ENCODE measurements at regions not wholly inside any gene's neighbourhood (a gene's known extent, or its start where the extent isn't known, plus 50 kb on each side); places are given as distances from the start of the nearest gene placed in this dataset.

GRCh38 chr10:30553626-30554439 lies 75.7 kb downstream of the LYZL2 start (continued):
- TF ChIP-seq FOXA3 (CRISPR knock-in tag; conservative IDR thresholded peaks at IDR 0.05 in 1 of 2, IDR thresholded peaks at IDR 0.05 in 1 of 2): peak; percentile 35 to 70; a peak in 3 of 4 replicates
- no peak for TF ChIP-seq NONO (IDR thresholded peaks at IDR 0.05; ENCODE audit: low read depth in 2 of 2, low read length in 1 of 2)
- peak; percentile 65; the same call in 1 of the 2 replicates for TF ChIP-seq ZNF668 (CRISPR knock-in tag; IDR thresholded peaks at IDR 0.05)
- no peak for TF ChIP-seq EHMT2 (IDR thresholded peaks at IDR 0.05)
- TF ChIP-seq ZNF384 (IDR thresholded peaks at IDR 0.05; ENCODE audit: low read depth, low read length): no peak
- TF ChIP-seq ZNF766 (CRISPR knock-in tag; conservative IDR thresholded peaks at IDR 0.05): peak; percentile 98
- peak; percentile 73 for TF ChIP-seq ZNF197 (CRISPR knock-in tag; IDR thresholded peaks at IDR 0.05; ENCODE audit: low read depth)
- TF ChIP-seq ZNF76 (CRISPR knock-in tag; IDR thresholded peaks at IDR 0.05; ENCODE audit: borderline replicate concordance): 0 out of 2 replicates have a peak, but pooled peaks have one; percentile 22
- TF ChIP-seq CREB1 (IDR thresholded peaks at IDR 0.05): no peak
- TF ChIP-seq CREB1 (CRISPR knock-in tag; IDR thresholded peaks at IDR 0.05): 0 out of 2 replicates have a peak, but pooled peaks have one; percentile 37
- 0 out of 2 replicates have a peak, but pooled peaks have one; percentile 17 for TF ChIP-seq RHOXF2B (CRISPR knock-in tag; conservative IDR thresholded peaks at IDR 0.05)
- 0 out of 2 replicates have a peak, but pooled peaks have one; percentile 5 for TF ChIP-seq CAMTA2 (CRISPR knock-in tag; conservative IDR thresholded peaks at IDR 0.05)
- TF ChIP-seq HSF4 (CRISPR knock-in tag; IDR thresholded peaks at IDR 0.05; ENCODE audit: borderline replicate concordance): peak; percentile 15; the same call in 1 of the 2 replicates
- peak; percentile 53 for TF ChIP-seq TBP (optimal IDR thresholded peaks at IDR 0.05; ENCODE audit: low read depth, low read length)
- TF ChIP-seq, protein P1, sequence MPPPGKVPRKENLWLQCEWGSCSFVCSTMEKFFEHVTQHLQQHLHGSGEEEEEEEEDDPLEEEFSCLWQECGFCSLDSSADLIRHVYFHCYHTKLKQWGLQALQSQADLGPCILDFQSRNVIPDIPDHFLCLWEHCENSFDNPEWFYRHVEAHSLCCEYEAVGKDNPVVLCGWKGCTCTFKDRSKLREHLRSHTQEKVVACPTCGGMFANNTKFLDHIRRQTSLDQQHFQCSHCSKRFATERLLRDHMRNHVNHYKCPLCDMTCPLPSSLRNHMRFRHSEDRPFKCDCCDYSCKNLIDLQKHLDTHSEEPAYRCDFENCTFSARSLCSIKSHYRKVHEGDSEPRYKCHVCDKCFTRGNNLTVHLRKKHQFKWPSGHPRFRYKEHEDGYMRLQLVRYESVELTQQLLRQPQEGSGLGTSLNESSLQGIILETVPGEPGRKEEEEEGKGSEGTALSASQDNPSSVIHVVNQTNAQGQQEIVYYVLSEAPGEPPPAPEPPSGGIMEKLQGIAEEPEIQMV (tag; conservative IDR thresholded peaks at IDR 0.05; ENCODE audit: low read depth): no peak
- TF ChIP-seq VEZF1 (CRISPR knock-in tag; IDR thresholded peaks at IDR 0.05): peak; percentile 52
- 0 out of 2 replicates have a peak, but pooled peaks have one; percentile 73 for TF ChIP-seq MITF (IDR thresholded peaks at IDR 0.05)
- TF ChIP-seq DMBX1 (CRISPR knock-in tag; IDR thresholded peaks at IDR 0.05; ENCODE audit: borderline replicate concordance): 0 out of 2 replicates have a peak, but pooled peaks have one; percentile 37
- TF ChIP-seq TOE1 (IDR thresholded peaks at IDR 0.05; ENCODE audit: borderline replicate concordance): peak; percentile 47; the same call in 1 of the 2 replicates
- TF ChIP-seq TOE1 (CRISPR knock-in tag; IDR thresholded peaks at IDR 0.05; ENCODE audit: borderline replicate concordance, low read depth): no peak
- TF ChIP-seq NFIC (IDR thresholded peaks at IDR 0.05): peak; percentile 50
- TF ChIP-seq ARID1B (IDR thresholded peaks at IDR 0.05): no peak
- TF ChIP-seq MAFF (IDR thresholded peaks at IDR 0.05; ENCODE audit: low read length): 0 out of 2 replicates have a peak, but pooled peaks have one; percentile 15
- no peak for TF ChIP-seq XRCC3 (IDR thresholded peaks at IDR 0.05)

Data from K562 (cell line).